ENCODE measurements at regions not wholly inside any gene's neighbourhood (a gene's known extent, or its start where the extent isn't known, plus 50 kb on each side); places are given as distances from the start of the nearest gene placed in this dataset.

DNA sequence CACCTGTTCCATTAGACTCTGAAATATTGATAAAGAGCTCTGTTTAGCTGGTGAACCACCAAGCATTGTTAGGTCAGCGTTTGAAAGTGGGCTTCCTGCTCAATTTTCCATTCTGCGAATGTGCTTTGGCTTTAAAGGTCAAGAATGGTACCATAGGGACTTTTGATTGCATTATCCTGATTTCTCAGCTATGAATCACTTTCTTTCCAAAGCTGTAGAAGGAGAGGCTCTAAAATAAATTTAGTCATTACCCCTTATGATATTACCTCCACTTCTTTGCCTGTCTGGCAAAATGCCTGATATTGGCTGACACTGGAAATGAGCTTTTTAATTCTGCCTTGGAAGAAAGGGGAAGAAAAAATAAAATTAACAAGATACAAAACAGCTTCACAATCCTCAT, 237.2 kb upstream of the CTNND2 start:
- CTCF ChIA-PET: no interaction called here
- POLR2A ChIA-PET: no interaction called here
- no peak overlapping the region for H3K4me3 ChIP-seq (ENCODE audit: low read depth, low read length)
- H3K4me1 ChIP-seq (ENCODE audit: control insufficient read depth, insufficient read depth, low read length): no peaks in the 10 kb centered on the region
- TF ChIP-seq HOXC10 (CRISPR knock-in tag; IDR thresholded peaks at IDR 0.05): no peak
- TF ChIP-seq ZNF596 (tag by site-specific recombination; IDR thresholded peaks at IDR 0.05): no peak
- TF ChIP-seq ZNF571 (tag by site-specific recombination; IDR thresholded peaks at IDR 0.05): no peak
- TF ChIP-seq ZNF791 (tag by site-specific recombination; IDR thresholded peaks at IDR 0.05): no peak
- TF ChIP-seq ZNF600 (tag by site-specific recombination; IDR thresholded peaks at IDR 0.05): no peak
- no peak for TF ChIP-seq PATZ1 (tag by site-specific recombination; IDR thresholded peaks at IDR 0.05)
- TF ChIP-seq, protein P1, sequence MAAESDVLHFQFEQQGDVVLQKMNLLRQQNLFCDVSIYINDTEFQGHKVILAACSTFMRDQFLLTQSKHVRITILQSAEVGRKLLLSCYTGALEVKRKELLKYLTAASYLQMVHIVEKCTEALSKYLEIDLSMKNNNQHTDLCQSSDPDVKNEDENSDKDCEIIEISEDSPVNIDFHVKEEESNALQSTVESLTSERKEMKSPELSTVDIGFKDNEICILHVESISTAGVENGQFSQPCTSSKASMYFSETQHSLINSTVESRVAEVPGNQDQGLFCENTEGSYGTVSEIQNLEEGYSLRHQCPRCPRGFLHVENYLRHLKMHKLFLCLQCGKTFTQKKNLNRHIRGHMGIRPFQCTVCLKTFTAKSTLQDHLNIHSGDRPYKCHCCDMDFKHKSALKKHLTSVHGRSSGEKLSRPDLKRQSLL (tag by site-specific recombination; IDR thresholded peaks at IDR 0.05): no peak
- no peaks in the 10 kb centered on the region for H3K9me3 ChIP-seq (ENCODE audit: control insufficient read depth, insufficient read depth, low read depth, low read length)
- H3K36me3 ChIP-seq (ENCODE audit: control insufficient read depth in 2 of 2, insufficient read depth in 1 of 2, low read length in 2 of 2): no peaks in the 10 kb centered on the region
- no peak overlapping the region for H3K27ac ChIP-seq (ENCODE audit: extremely low read depth, low read depth, low read length)

DNA sequence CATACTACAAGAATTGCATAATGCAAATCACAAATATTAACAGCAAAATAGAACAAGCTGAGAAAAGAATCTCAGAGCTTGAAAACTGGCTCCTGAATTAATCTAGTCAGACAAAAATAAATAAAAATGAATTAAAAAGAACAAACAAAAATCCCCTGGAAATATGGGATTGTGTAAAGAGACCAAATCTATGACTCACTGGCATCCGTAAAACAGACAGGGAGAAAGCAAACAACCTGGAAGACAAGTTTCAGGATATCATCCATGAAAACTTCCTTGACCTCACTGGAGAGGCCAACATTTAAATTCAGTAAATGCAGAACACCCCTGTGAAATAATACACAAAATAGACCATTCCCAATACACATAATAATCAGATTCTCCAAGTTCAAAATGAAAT, 229.3 kb upstream of the CTNND2 start:
- Histone ChIP-seq H3K9me3 (ENCODE audit: control insufficient read depth, insufficient read depth, low read depth, low read length) (no peaks in the 10 kb centered on the region), H3K36me3 (ENCODE audit: control insufficient read depth in 2 of 2, insufficient read depth in 1 of 2, low read length in 2 of 2) (no peaks in the 10 kb centered on the region), H3K4me1 (ENCODE audit: control insufficient read depth, insufficient read depth, low read length) (no peaks in the 10 kb centered on the region), H3K4me3 (ENCODE audit: low read depth, low read length) (no peak overlapping the region), H3K27ac (ENCODE audit: extremely low read depth, low read depth, low read length) (no peak overlapping the region)
- ChIA-PET CTCF (no interaction called here), POLR2A (no interaction called here)
- no peak for TF ChIP-seq ZNF155 (tag by site-specific recombination; IDR thresholded peaks at IDR 0.05)
- TF ChIP-seq MZF1 (tag by site-specific recombination; IDR thresholded peaks at IDR 0.05; ENCODE audit: borderline replicate concordance): no peak
- no peak for TF ChIP-seq REPIN1 (tag by site-specific recombination; IDR thresholded peaks at IDR 0.05; ENCODE audit: low read depth)
- no peak for TF ChIP-seq ZNF223 (tag by site-specific recombination; IDR thresholded peaks at IDR 0.05)
- TF ChIP-seq MYNN (tag by site-specific recombination; IDR thresholded peaks at IDR 0.05; ENCODE audit: borderline replicate concordance): no peak
- no peak for TF ChIP-seq ZBTB8A (tag by site-specific recombination; IDR thresholded peaks at IDR 0.05)
- TF ChIP-seq, protein P2, sequence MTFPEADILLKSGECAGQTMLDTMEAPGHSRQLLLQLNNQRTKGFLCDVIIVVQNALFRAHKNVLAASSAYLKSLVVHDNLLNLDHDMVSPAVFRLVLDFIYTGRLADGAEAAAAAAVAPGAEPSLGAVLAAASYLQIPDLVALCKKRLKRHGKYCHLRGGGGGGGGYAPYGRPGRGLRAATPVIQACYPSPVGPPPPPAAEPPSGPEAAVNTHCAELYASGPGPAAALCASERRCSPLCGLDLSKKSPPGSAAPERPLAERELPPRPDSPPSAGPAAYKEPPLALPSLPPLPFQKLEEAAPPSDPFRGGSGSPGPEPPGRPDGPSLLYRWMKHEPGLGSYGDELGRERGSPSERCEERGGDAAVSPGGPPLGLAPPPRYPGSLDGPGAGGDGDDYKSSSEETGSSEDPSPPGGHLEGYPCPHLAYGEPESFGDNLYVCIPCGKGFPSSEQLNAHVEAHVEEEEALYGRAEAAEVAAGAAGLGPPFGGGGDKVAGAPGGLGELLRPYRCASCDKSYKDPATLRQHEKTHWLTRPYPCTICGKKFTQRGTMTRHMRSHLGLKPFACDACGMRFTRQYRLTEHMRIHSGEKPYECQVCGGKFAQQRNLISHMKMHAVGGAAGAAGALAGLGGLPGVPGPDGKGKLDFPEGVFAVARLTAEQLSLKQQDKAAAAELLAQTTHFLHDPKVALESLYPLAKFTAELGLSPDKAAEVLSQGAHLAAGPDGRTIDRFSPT (tag by site-specific recombination; IDR thresholded peaks at IDR 0.05): no peak
- no peak for TF ChIP-seq ZNF549 (tag by site-specific recombination; IDR thresholded peaks at IDR 0.05)
- TF ChIP-seq GFI1B (tag by site-specific recombination; IDR thresholded peaks at IDR 0.05): no peak
- TF ChIP-seq ZNF777 (tag by site-specific recombination; IDR thresholded peaks at IDR 0.05; ENCODE audit: borderline replicate concordance): no peak
- TF ChIP-seq HOXC10 (CRISPR knock-in tag; IDR thresholded peaks at IDR 0.05): no peak
- no peak for TF ChIP-seq ZBTB26 (tag by site-specific recombination; optimal IDR thresholded peaks at IDR 0.05)
- no peak for TF ChIP-seq ZNF658 (tag by site-specific recombination; IDR thresholded peaks at IDR 0.05)
